Coronary artery (tissue), 2 donors: ENCODE measurements at regions not wholly inside any gene's neighbourhood (a gene's known extent, or its start where the extent isn't known, plus 50 kb on each side); places are given as distances from the start of the nearest gene placed in this dataset.

ENCODE experiments used
- DNase-seq: peaks from one replicate; pipeline ENCODE4 v3.0.0-alpha.2; 2017; ENCODE audit warnings: low spot score
- H3K27ac ChIP-seq, 2 donors: fragments of 200-600 bp; sonication (generic); one replicate each; pipeline ENCODE4 v1.5.1; 2016 to 2019
- H3K4me3 ChIP-seq: fragments of 200-600 bp; sonication (generic); 2 replicates; pipeline ENCODE4 v1.5.1; 2016; ENCODE audit warnings: mild to moderate bottlenecking, moderate library complexity
- TF ChIP-seq, protein P1 (sequence below): fragments of 200-600 bp; sonication (generic); IDR thresholded peaks from one replicate; pipeline ENCODE4 v1.5.1; 2019; ENCODE audit warnings: antibody characterized with exemption

DNA sequence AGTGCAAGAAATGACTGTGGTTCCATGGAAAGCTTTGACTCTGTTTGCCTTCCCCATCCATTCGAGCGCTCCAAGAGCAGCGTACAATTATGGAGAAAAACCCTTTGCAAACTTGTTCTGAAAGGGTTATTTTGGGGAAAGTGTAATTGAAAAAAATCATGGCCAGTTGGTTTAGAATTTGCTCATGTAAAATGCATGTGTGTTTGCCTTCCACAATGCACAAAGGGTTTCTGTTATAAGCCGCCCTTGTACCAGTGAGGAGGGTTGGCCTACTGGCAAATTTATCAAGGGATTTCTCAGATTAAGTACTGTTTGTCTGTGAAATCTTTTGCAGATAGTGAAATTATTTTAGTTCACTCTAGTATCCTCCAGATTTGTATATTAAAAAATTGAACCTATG is 62.7 kb upstream of the PELI2 start:
- TF ChIP-seq, protein P1, sequence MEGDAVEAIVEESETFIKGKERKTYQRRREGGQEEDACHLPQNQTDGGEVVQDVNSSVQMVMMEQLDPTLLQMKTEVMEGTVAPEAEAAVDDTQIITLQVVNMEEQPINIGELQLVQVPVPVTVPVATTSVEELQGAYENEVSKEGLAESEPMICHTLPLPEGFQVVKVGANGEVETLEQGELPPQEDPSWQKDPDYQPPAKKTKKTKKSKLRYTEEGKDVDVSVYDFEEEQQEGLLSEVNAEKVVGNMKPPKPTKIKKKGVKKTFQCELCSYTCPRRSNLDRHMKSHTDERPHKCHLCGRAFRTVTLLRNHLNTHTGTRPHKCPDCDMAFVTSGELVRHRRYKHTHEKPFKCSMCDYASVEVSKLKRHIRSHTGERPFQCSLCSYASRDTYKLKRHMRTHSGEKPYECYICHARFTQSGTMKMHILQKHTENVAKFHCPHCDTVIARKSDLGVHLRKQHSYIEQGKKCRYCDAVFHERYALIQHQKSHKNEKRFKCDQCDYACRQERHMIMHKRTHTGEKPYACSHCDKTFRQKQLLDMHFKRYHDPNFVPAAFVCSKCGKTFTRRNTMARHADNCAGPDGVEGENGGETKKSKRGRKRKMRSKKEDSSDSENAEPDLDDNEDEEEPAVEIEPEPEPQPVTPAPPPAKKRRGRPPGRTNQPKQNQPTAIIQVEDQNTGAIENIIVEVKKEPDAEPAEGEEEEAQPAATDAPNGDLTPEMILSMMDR: no peak
- no peak for DNase-seq
- Histone ChIP-seq H3K27ac (no peak overlapping the region), H3K4me3 (no peak overlapping the region)

DNA sequence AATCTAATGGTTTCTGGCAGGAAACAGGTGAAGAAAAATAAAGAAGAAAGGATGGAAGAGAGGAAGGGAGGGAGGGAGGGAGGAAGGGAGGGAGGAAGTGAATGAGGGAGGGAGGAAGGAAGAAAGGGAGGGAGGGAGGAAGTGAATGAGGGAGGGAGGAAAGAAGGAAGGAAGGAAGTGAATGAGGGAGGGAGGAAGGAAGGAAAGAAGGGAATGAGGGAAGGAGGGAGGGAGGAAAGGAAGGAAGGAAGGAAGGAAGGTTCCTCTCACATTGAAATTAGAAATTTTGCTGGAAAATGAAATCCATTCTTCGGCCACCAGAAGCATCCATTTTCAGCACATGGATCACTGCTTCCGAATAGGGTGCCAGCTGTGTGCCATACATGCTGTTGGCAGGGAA is 62.2 kb upstream of the PELI2 start:
- Histone ChIP-seq H3K4me3 (no peak overlapping the region), H3K27ac (no peak overlapping the region)
- TF ChIP-seq, protein P1: no peak
- no peak for DNase-seq

DNA sequence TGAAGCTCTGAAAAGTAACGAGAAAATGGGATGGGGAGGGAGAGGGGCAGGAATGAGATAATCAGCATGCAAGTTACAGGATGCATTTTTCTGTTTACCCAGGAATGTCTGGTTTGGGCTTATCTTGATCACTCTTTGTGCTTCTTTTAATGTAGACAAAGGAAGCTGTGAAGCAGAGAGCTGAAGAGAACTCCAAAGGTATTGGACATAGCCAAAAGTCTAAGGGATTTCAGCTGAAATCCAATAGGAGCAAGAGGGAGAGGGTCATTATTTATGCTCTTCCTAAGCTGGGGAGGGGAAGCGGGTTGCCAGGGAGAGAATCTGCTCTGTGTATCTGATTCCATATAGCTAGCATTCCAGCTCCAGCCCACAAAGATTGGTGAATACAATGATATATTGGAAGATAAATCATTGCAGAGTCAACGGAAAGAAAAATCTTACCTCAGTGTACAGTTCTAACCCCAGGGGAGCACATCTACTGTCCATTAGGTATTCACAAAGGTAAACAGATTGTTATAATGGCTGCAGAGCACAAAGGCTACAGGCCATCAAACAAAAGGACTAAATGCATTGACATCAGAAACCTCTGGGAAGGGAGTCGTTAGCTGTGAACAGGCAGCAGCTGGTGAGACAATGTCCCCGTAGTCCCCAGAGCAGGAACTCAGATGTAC is 61.0 kb upstream of the PELI2 start:
- H3K4me3 ChIP-seq: no peak overlapping the region
- TF ChIP-seq, protein P1: no peak
- no peak overlapping the region for H3K27ac ChIP-seq
- no peak for DNase-seq

DNA sequence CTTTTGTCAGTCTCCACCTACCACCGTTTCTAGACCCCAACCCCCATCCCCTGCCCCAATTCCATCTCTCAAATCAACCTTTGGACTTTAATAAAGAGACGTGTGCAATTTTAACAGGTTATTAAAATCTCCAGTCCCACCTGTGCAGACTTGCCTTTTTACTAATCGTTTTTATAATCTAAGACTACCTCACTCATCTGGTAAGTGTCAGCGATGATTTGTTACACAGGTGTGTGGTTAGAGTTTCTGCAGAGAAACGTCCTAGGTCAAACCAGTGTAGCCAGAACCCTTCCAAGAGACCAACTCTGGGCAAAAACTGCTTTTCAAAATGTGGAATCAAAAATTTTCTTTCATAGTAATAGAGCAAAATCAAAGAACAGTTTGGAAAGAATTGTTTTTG is 60.4 kb upstream of the PELI2 start:
- Histone ChIP-seq H3K4me3 (no peak overlapping the region), H3K27ac (no peak overlapping the region)
- DNase-seq: no peak
- TF ChIP-seq, protein P1: no peak

DNA sequence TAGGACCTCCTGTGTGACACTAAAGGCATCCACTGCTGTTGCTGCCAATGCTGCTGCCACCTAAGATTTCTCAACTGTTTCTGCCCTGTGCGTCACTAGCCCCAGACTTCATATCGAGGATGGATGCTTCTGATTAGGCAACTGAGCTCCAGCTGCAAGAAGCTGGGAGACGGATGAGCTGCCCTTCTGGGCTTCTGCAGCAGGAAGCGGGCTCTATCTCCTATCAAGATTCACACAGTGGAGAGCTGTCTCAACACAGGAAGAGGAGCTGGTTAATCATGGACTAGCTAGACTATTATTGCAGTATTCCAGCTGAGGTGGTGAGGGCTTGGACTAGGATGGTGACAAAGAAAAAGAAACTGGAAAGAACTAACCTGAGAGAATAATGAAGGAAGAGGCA is 59.2 kb upstream of the PELI2 start:
- DNase-seq: no peak
- TF ChIP-seq, protein P1: no peak

DNA sequence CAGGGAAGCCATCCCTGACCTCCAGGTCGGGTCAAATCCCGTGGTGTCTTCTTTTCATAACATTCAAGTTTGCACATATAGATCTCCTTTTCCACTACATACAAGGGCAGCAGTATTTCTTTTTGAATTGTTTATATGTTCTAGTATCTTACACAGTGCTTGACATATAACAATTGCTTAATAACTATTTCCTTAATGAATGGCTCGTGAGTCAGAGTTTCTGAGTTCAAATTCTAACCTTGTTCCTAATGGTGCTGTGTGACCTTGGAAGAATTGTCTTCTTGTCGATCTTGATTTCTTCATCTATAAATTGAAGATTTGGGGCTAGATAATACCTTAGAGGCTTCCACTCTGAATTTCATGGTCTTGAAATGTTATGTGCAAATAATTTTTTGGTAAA is 57.2 kb upstream of the PELI2 start:
- no peak overlapping the region for H3K4me3 ChIP-seq
- DNase-seq: no peak
- TF ChIP-seq, protein P1: no peak
- H3K27ac ChIP-seq: no peak overlapping the region

More for the DNA sequence above, 59.2 kb upstream of the PELI2 start:
- Histone ChIP-seq H3K27ac (no peak overlapping the region), H3K4me3 (no peak overlapping the region)

DNA sequence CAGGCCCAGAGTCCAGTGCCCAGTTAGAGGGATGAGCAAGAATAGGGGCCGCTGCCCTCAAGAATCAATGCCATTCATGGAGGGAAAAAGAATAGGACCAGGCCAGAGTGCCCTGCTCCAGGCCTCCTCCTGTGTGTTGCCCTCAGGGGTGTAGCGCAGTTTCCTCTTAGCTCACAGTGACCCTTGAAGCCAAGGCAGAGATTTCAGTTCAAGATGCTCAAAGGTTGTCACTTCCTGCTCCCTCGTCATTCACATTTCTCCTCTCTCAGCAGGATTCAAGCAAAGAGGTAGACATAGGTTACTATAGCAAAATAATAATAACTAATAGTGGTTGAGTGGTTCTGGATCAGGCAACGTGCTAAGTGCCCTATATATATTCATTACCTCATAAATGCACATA is 55.1 kb upstream of the PELI2 start:
- Histone ChIP-seq H3K4me3 (no peak overlapping the region), H3K27ac (no peak overlapping the region)
- TF ChIP-seq, protein P1: no peak
- DNase-seq: no peak
